Tibial artery (tissue), 4 donors: ENCODE measurements at regions not wholly inside any gene's neighbourhood (a gene's known extent, or its start where the extent isn't known, plus 50 kb on each side); places are given as distances from the start of the nearest gene placed in this dataset.

Experiments
- DNase-seq, 2 donors: peaks; one replicate each; pipeline ENCODE4 v3.0.0-alpha.2; 2019
- H3K27ac ChIP-seq, 2 donors: fragments of 200-600 bp; sonication (generic) in 1 of 2; 1 replicate in 1 of 2; 2 replicates in 1 of 2; pipeline ENCODE4 v1.5.1; 2018 to 2019; ENCODE audit warnings: mild to moderate bottlenecking in 1 of 2
- H3K27me3 ChIP-seq, 2 donors: fragments of 200-600 bp; sonication (generic) in 1 of 2; one replicate each; pipeline versions ENCODE4 v1.5.1 to v1.6.0; 2016 to 2019
- H3K36me3 ChIP-seq, 3 donors: fragments of 200-600 bp; sonication (generic) in 2 of 3; one replicate each; pipeline ENCODE4 v1.5.1; 2016 to 2019; ENCODE audit warnings: mild to moderate bottlenecking in 2 of 3
- H3K4me1 ChIP-seq, 4 donors: fragments of 200-600 bp; sonication (generic) in 2 of 4; 1 replicate in 3 of 4; 2 replicates in 1 of 4; pipeline ENCODE4 v1.5.1; 2016 to 2019
- H3K4me3 ChIP-seq, 2 donors: fragments of 200-600 bp; sonication (generic) in 1 of 2; 1 replicate in 1 of 2; 2 replicates in 1 of 2; pipeline ENCODE4 v1.5.1; 2018 to 2019; ENCODE audit warnings: mild to moderate bottlenecking in 2 of 2
- H3K9me3 ChIP-seq, 3 donors: fragments of 200-600 bp; sonication (generic) in 1 of 3; one replicate each; pipeline ENCODE4 v1.5.1; 2016 to 2019
- intact Hi-C: fragments of 100-400 bp; cut with DNase I; formaldehyde crosslinking; loops from one replicate; pipeline ENCODE4 v1.15.0; 2023; ENCODE audit warnings: low total_unique reads
- TF ChIP-seq, protein P1 (sequence below), 2 experiments: fragments of 200-600 bp in 1 of 2; fragments of 450-650 bp in 1 of 2; IDR thresholded peaks; one replicate each; pipeline ENCODE4 v1.5.1; 2017 to 2019; ENCODE audit warnings: antibody characterized with exemption in 2 of 2, mild to moderate bottlenecking in 1 of 2, moderate library complexity in 1 of 2

GRCh38 chr3:132838477-132838876 is 116.3 kb upstream of the NPHP3 start:
- no peak for DNase-seq
- Histone ChIP-seq H3K27me3 (no peaks in the 10 kb centered on the region), H3K27ac (no peak overlapping the region), H3K9me3 (no peaks in the 10 kb centered on the region), H3K4me3 (no peak overlapping the region), H3K4me1 (no peaks in the 10 kb centered on the region), H3K36me3 (no peaks in the 10 kb centered on the region)
- TF ChIP-seq, protein P1, sequence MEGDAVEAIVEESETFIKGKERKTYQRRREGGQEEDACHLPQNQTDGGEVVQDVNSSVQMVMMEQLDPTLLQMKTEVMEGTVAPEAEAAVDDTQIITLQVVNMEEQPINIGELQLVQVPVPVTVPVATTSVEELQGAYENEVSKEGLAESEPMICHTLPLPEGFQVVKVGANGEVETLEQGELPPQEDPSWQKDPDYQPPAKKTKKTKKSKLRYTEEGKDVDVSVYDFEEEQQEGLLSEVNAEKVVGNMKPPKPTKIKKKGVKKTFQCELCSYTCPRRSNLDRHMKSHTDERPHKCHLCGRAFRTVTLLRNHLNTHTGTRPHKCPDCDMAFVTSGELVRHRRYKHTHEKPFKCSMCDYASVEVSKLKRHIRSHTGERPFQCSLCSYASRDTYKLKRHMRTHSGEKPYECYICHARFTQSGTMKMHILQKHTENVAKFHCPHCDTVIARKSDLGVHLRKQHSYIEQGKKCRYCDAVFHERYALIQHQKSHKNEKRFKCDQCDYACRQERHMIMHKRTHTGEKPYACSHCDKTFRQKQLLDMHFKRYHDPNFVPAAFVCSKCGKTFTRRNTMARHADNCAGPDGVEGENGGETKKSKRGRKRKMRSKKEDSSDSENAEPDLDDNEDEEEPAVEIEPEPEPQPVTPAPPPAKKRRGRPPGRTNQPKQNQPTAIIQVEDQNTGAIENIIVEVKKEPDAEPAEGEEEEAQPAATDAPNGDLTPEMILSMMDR (IDR thresholded peaks at IDR 0.05): no peak
- intact Hi-C loops: no loop called here

DNA sequence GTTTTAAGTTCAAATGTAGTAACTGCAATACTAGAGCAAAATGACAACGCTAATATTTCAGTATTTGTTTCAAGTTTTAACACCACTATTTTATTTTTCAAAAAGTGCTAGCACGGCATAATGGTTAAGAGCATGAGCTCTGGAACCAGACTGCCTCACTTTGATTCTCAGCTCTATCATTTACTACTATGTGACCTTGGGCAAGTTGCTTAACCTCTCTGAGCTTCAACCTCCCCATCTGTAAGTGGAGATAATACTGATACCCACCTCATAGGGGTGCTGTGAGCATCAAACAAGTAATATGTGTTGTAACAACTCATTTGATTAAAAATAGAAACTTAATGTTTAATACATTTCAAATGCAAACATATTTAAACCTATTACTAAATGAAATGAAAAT is 115.4 kb upstream of the NPHP3 start:
- intact Hi-C loops: no loop called here
- no peaks in the 10 kb centered on the region for H3K36me3 ChIP-seq
- H3K4me3 ChIP-seq: no peak overlapping the region
- H3K27ac ChIP-seq: no peak overlapping the region
- DNase-seq: no peak
- H3K4me1 ChIP-seq: no peaks in the 10 kb centered on the region
- H3K27me3 ChIP-seq: no peaks in the 10 kb centered on the region
- H3K9me3 ChIP-seq: no peaks in the 10 kb centered on the region
- TF ChIP-seq, protein P1 (IDR thresholded peaks at IDR 0.05): no peak

- no peak overlapping the region for H3K4me3 ChIP-seq
- DNase-seq: no peak
- no peaks in the 10 kb centered on the region for H3K36me3 ChIP-seq
- no peak overlapping the region for H3K27ac ChIP-seq
- H3K4me1 ChIP-seq: no peaks in the 10 kb centered on the region
- intact Hi-C loops: no loop called here
- TF ChIP-seq, protein P1 (IDR thresholded peaks at IDR 0.05): no peak
- H3K27me3 ChIP-seq: no peaks in the 10 kb centered on the region
- H3K9me3 ChIP-seq: no peaks in the 10 kb centered on the region
Observed at GRCh38 chr3:132834356-132834755, 112.1 kb upstream of the NPHP3 start.

DNA sequence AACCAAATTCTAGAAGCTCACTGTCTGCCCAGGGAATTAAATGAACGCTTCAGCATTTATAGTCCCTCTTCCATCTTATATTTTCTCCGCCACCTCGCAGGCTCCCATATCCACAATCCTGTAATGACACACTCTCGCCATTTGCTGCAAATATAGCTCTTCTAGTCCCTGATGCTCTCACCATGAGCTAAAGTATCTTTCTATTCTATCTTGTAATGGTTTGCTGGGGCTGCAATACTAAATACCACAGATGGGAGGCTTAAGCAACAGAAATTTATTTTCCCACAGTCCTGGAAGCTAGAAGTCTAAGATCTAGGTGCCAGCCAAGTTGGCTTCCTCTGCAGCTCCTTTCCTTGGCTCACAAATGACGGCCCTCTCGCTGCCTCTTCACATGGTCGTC is 106.9 kb upstream of the NPHP3 start:
- Histone ChIP-seq H3K9me3 (no peaks in the 10 kb centered on the region), H3K4me1 (no peaks in the 10 kb centered on the region), H3K36me3 (no peaks in the 10 kb centered on the region), H3K4me3 (no peak overlapping the region), H3K27me3 (no peaks in the 10 kb centered on the region), H3K27ac (no peak overlapping the region)
- no peak for DNase-seq
- TF ChIP-seq, protein P1 (IDR thresholded peaks at IDR 0.05): no peak
- intact Hi-C loops: no loop called here

GRCh38 chr3:132822837-132823236 is 100.6 kb upstream of the NPHP3 start:
- intact Hi-C loops: no loop called here
- H3K27ac ChIP-seq: no peak overlapping the region
- TF ChIP-seq, protein P1 (IDR thresholded peaks at IDR 0.05): no peak

GRCh38 chr3:132822266-132822665 is 100.1 kb upstream of the NPHP3 start:
- H3K4me3 ChIP-seq: no peak overlapping the region
- intact Hi-C loops: no loop called here
- no peak for DNase-seq
- TF ChIP-seq, protein P1 (IDR thresholded peaks at IDR 0.05): no peak
- H3K27me3 ChIP-seq: no peaks in the 10 kb centered on the region
- peaks cover 0 to 5% (median 0%) of the 10 kb centered on the region in 4 donors for H3K4me1 ChIP-seq
- no peak overlapping the region for H3K27ac ChIP-seq
- no peaks in the 10 kb centered on the region for H3K9me3 ChIP-seq
- no peaks in the 10 kb centered on the region for H3K36me3 ChIP-seq

More at GRCh38 chr3:132822837-132823236, 100.6 kb upstream of the NPHP3 start:
- H3K27me3 ChIP-seq: no peaks in the 10 kb centered on the region
- no peak overlapping the region for H3K4me3 ChIP-seq
- peaks cover 0 to 5% (median 0%) of the 10 kb centered on the region in 4 donors for H3K4me1 ChIP-seq
- H3K36me3 ChIP-seq: no peaks in the 10 kb centered on the region
- DNase-seq: no peak
- no peaks in the 10 kb centered on the region for H3K9me3 ChIP-seq
